IMR-90 (cell line): ENCODE measurements at regions not wholly inside any gene's neighbourhood (a gene's known extent, or its start where the extent isn't known, plus 50 kb on each side); places are given as distances from the start of the nearest gene placed in this dataset.

ENCODE experiments used
- ATAC-seq: fragments of 200-7000 bp; cut with Tn5 transposase; 2 replicates; pipeline ENCODE4 v1.9.1; 2020; ENCODE audit warnings: low read depth, mild to moderate bottlenecking, moderate library complexity
- BruUV-seq: library from RNA; stranded (reverse); fragments of 400-500 nt; replicated peaks from 2 replicates; lab custom pipeline; 2021; lab: Mats Ljungman, UMichigan
- CTCF ChIA-PET: fragments of 300-600 bp; formaldehyde crosslinking; extraction: SDS; loops from one replicate; lab custom pipeline; 2021; ENCODE audit warnings: antibody characterized with exemption; lab: Yijun Ruan, JAX
- POLR2A ChIA-PET: fragments of 300-600 bp; sonication (Branson Sonifier 250); formaldehyde crosslinking; loops from one replicate; lab custom pipeline; 2022; ENCODE audit warnings: antibody characterized with exemption; ENCODE audit not compliant: unreplicated experiment; lab: Charles Lee
- DNase-seq: peaks from one replicate; pipeline ENCODE4 v3.0.0; 2013
- H2AFZ ChIP-seq: replicated peaks from 2 replicates; pipeline ENCODE3; 2013; ENCODE audit warnings: low read length, mild to moderate bottlenecking; ENCODE audit not compliant: poor library complexity
- H2AK5ac ChIP-seq: 2 replicates; pipeline ENCODE4 v1.6.1; 2013; ENCODE audit warnings: low read depth, low read length, inconsistent platforms
- H2AK9ac ChIP-seq: replicated peaks from 2 replicates; pipeline ENCODE3; 2013; ENCODE audit warnings: mild to moderate bottlenecking, low read depth, low read length, moderate library complexity; ENCODE audit not compliant: poor library complexity
- H2BK120ac ChIP-seq: 2 replicates; pipeline ENCODE4 v1.6.1; 2013; ENCODE audit warnings: low read depth, low read length, inconsistent platforms
- H2BK15ac ChIP-seq: 3 replicates; pipeline ENCODE4 v1.6.1; 2013; ENCODE audit warnings: low read depth, low read length, inconsistent platforms
- H2BK20ac ChIP-seq: 2 replicates; pipeline ENCODE4 v1.6.1; 2013; ENCODE audit warnings: low read depth, mild to moderate bottlenecking, inconsistent platforms, low read length, moderate library complexity
- H2BK5ac ChIP-seq: 2 replicates; pipeline ENCODE4 v1.6.1; 2013; ENCODE audit warnings: mild to moderate bottlenecking, low read depth, low read length, inconsistent platforms; ENCODE audit not compliant: poor library complexity, severe bottlenecking
- H3K14ac ChIP-seq: replicated peaks from 2 replicates; pipeline ENCODE4 v1.6.1; 2013; ENCODE audit warnings: low read depth, low read length, inconsistent platforms
- H3K18ac ChIP-seq: 2 replicates; pipeline ENCODE4 v1.6.1; 2013; ENCODE audit warnings: low read depth, low read length, control low read depth
- H3K23ac ChIP-seq: 2 replicates; pipeline ENCODE4 v1.6.1; 2013; ENCODE audit warnings: low read depth, low read length, inconsistent platforms
- H3K27ac ChIP-seq: 2 replicates; pipeline ENCODE4 v1.5.1; 2013; ENCODE audit warnings: mild to moderate bottlenecking, control low read depth, low read length; ENCODE audit not compliant: insufficient read depth
- H3K27me3 ChIP-seq: 2 replicates; pipeline ENCODE4 v1.6.1; 2013; ENCODE audit warnings: low read length; ENCODE audit not compliant: control insufficient read depth, insufficient read depth
- H3K36me3 ChIP-seq: 2 replicates; pipeline ENCODE4 v1.6.1; 2013; ENCODE audit warnings: low read length, mixed read lengths; ENCODE audit not compliant: control insufficient read depth, insufficient read depth
- H3K4ac ChIP-seq: 2 replicates; pipeline ENCODE4 v1.6.1; 2013; ENCODE audit warnings: low read depth, low read length, inconsistent platforms
- H3K4me1 ChIP-seq: 2 replicates; pipeline ENCODE4 v1.6.1; 2013; ENCODE audit warnings: low read length, mixed read lengths; ENCODE audit not compliant: control insufficient read depth, insufficient read depth
- H3K4me2 ChIP-seq: 2 replicates; pipeline ENCODE4 v1.6.1; 2013; ENCODE audit warnings: low read depth, mild to moderate bottlenecking, control low read depth, low read length, moderate library complexity
- H3K4me3 ChIP-seq: 2 replicates; pipeline ENCODE4 v1.5.1; 2013; ENCODE audit warnings: low read depth, mild to moderate bottlenecking, control low read depth, low read length, moderate library complexity; ENCODE audit not compliant: insufficient read depth
- H3K56ac ChIP-seq: 2 replicates; pipeline ENCODE4 v1.6.1; 2013; ENCODE audit warnings: low read length, inconsistent platforms; ENCODE audit not compliant: insufficient read depth; ENCODE audit errors: extremely low read depth
- H3K79me1 ChIP-seq, 2 experiments: 2 replicates each; pipeline ENCODE4 v1.6.1; 2013; ENCODE audit warnings: low read length in 2 of 2, inconsistent platforms in 1 of 2, low read depth in 1 of 2
- H3K9ac ChIP-seq: 2 replicates; pipeline ENCODE4 v1.6.1; 2013; ENCODE audit warnings: low read depth, low read length, control low read depth
- H3K9me1 ChIP-seq: 2 replicates; pipeline ENCODE4 v1.6.1; 2013; ENCODE audit warnings: low read length, inconsistent platforms; ENCODE audit not compliant: insufficient read depth
- H3K9me3 ChIP-seq: 2 replicates; pipeline ENCODE4 v1.6.1; 2013; ENCODE audit warnings: low read length; ENCODE audit not compliant: control insufficient read depth, insufficient read depth
- H4K20me1 ChIP-seq: 2 replicates; pipeline ENCODE4 v1.6.1; 2013; ENCODE audit warnings: low read length, inconsistent platforms; ENCODE audit not compliant: insufficient read depth
- H4K5ac ChIP-seq: 2 replicates; pipeline ENCODE4 v1.6.1; 2013; ENCODE audit warnings: mild to moderate bottlenecking, low read depth, low read length, control low read depth
- H4K8ac ChIP-seq, 2 experiments: 2 replicates each; pipeline ENCODE4 v1.6.1; 2013; ENCODE audit warnings: low read depth in 2 of 2, low read length in 2 of 2, control low read depth in 1 of 2, inconsistent platforms in 1 of 2
- H4K91ac ChIP-seq: 2 replicates; pipeline ENCODE4 v1.6.1; 2013; ENCODE audit warnings: low read depth, low read length, inconsistent platforms; ENCODE audit not compliant: insufficient read depth
- CEBPB ChIP-seq: IDR thresholded peaks from 2 replicates; pipeline ENCODE4 v1.6.1; 2012; ENCODE audit warnings: low read depth, low read length, improper control_type of control experiment
- CTCF ChIP-seq: conservative IDR thresholded peaks from 2 replicates; pipeline ENCODE4 v1.5.1; 2012; ENCODE audit warnings: mild to moderate bottlenecking, low read depth, low read length, improper control_type of control experiment
- WGBS, 2 experiments: methylation state at CpG; one replicate each; pipeline versions ENCODE4 v1.1.5 to v1.1.7; 2013; ENCODE audit warnings: missing lambda C conversion rate in 2 of 2; ENCODE audit not compliant: insufficient read length in 1 of 2; ENCODE audit errors: extremely low coverage in 2 of 2; 5-methylcytosine and 5-hydroxymethylcytosine counted together
- dilution Hi-C: fragments of 300-500 bp; cut with HindIII; formaldehyde crosslinking; loops from one replicate; pipeline ENCODE4 v1.14.3; 2018; ENCODE audit warnings: low sequenced_read_pairs; ENCODE audit not compliant: unreplicated experiment
- in situ Hi-C: fragments of 300-500 bp; cut with MboI; formaldehyde crosslinking; loops from 3 replicates; pipeline ENCODE4 v1.14.3; 2019; ENCODE audit warnings: low sequenced_read_pairs, inconsistent platforms, mixed read lengths
- intact Hi-C: fragments of 100-400 bp; cut with micrococcal nuclease; formaldehyde crosslinking; loops from 2 replicates; pipeline ENCODE4 v1.10.0; 2022

- POLR2A ChIA-PET = no interaction called here
- Histone ChIP-seq H3K14ac (no peak overlapping the region), H3K4ac (no peak overlapping the region), H3K18ac (peak overlapping the region; percentile 44; the same call in 1 of the 2 replicates), H3K79me1 (no peaks in the 10 kb centered on the region), H3K9me1 (no peaks in the 10 kb centered on the region), H4K5ac (no peak overlapping the region), H3K27me3 (no peaks in the 10 kb centered on the region), H4K91ac (no peak overlapping the region), H2AFZ (no peak overlapping the region), H4K20me1 (no peaks in the 10 kb centered on the region), H3K4me2 (no peak overlapping the region), H4K8ac (no peak overlapping the region), H3K56ac (no peak overlapping the region), H3K4me3 (no peak overlapping the region), H3K9ac (no peak overlapping the region), H2BK5ac (no peak overlapping the region), H3K23ac (no peak overlapping the region), H3K9me3 (0 out of 2 replicates have a peak, but pooled peaks cover under 1% of the 10 kb centered on the region), H2BK120ac (no peak overlapping the region), H2AK5ac (no peak overlapping the region), H2BK15ac (no peak overlapping the region), H3K36me3 (no peaks in the 10 kb centered on the region), H2BK20ac (no peak overlapping the region), H3K4me1 (peaks cover 3% of the 10 kb centered on the region; the same call in 1 of the 2 replicates), H3K27ac (no peak overlapping the region), H2AK9ac (no peak overlapping the region)
- BruUV-seq = no TSS peak
- ATAC-seq (no peak), DNase-seq (no peak)
- 80% methylated on average over 1 of the region's 1 CpG; no CpG with 5 or more reads in 1 of the 2 experiments for WGBS, 2 experiments
- in situ Hi-C loops = no loop called here
- CTCF ChIA-PET = no interaction called here
- TF ChIP-seq CEBPB (peak; percentile 68; the same call in 1 of the 2 replicates), CTCF (no peak)
- dilution Hi-C loops = no loop called here
- intact Hi-C loops = no loop called here
Measured at GRCh38 chr12:91249054-91249453, 66.4 kb upstream of the DCN start.
